ENCODE measurements at regions not wholly inside any gene's neighbourhood (a gene's known extent, or its start where the extent isn't known, plus 50 kb on each side); places are given as distances from the start of the nearest gene placed in this dataset.

DNA sequence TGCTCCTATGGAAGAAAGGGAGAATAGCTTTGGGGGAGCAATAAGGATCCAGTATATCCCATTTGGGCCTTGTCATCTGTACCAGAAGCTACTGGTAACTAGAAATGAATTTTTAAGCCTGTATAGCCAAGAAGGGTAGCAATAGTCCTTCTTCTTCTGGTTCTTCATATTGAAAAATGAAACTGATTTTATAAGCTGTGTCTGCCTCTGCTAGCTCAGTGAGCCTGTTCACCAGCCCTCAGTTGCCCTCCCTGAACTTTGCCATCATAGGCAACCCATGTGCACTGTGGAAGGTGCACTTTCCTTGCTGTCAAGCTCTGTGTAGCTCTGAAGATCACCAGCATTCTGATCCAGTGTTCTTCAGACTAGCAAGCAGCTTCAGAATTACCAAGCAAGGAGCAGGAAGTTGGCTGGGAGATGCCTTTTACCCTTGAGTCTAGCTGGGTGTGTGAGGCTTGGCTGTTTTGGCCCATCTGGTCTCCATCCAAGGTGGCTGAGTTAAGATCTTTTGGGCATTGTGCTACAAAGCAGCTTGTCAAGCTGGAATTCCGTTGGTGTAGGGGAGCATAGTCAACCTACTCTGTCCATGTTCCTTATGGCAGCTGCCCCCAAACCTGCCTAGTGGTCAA is 55.8 kb upstream of the MGAT5 start:
- intact Hi-C loops (cut with DNase I): no loop called here
- no peaks in the 10 kb centered on the region for H3K27me3 ChIP-seq
- no peak for DNase-seq
- no peaks in the 10 kb centered on the region for H3K36me3 ChIP-seq
- H3K9me3 ChIP-seq: no peaks in the 10 kb centered on the region
- H3K4me1 ChIP-seq: peaks cover 12 to 77% (median 55%) of the 10 kb centered on the region in 12 donors
- no peak overlapping the region for H3K4me3 ChIP-seq
- TF ChIP-seq CTCF (IDR thresholded peaks at IDR 0.05): no peak
- TF ChIP-seq POLR2A (IDR thresholded peaks at IDR 0.05): no peak
- H3K27ac ChIP-seq: peak overlapping the region in 3 of 12 donors; percentile 5 to 28 (median 12)
- ATAC-seq: peak in 2 of 4 donors; percentile 4 to 21
- WGBS, 4 donors: 33 to 58% (median 44%) methylated on average over 1 of the region's 1 CpG

DNA sequence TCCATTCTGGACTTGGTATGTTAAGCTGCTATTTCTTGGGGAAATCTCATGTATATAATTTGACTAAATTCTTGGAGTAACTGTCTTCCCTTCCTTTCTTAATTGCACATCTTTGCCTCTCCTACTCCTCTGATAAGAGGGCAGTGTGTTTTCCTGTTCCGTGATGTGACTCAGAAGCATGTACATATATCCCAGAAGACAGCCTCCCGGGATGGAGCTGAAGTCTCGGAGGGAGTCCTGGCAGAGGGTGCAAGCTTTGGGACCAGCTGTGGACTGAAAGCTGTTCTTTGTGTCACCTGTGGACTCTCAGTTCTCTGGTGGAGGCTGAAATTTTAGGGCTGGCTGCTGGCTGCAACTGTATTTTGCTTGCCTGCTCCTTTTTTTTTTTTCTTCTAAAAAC is 54.7 kb upstream of the MGAT5 start:
- Histone ChIP-seq H3K36me3 (no peaks in the 10 kb centered on the region), H3K9me3 (no peaks in the 10 kb centered on the region), H3K4me1 (peaks cover 12 to 78% (median 54%) of the 10 kb centered on the region in 12 donors), H3K27ac (peak overlapping the region in 1 of 12 donors; percentile 4), H3K4me3 (no peak overlapping the region), H3K27me3 (no peaks in the 10 kb centered on the region)
- 55 to 69% (median 64%) methylated on average over 3 of the region's 3 CpGs for WGBS, 4 donors
- TF ChIP-seq CTCF (IDR thresholded peaks at IDR 0.05): no peak
- TF ChIP-seq POLR2A (IDR thresholded peaks at IDR 0.05): no peak
- DNase-seq: no peak
- no peak for ATAC-seq
- intact Hi-C loops (cut with DNase I): no loop called here

DNA sequence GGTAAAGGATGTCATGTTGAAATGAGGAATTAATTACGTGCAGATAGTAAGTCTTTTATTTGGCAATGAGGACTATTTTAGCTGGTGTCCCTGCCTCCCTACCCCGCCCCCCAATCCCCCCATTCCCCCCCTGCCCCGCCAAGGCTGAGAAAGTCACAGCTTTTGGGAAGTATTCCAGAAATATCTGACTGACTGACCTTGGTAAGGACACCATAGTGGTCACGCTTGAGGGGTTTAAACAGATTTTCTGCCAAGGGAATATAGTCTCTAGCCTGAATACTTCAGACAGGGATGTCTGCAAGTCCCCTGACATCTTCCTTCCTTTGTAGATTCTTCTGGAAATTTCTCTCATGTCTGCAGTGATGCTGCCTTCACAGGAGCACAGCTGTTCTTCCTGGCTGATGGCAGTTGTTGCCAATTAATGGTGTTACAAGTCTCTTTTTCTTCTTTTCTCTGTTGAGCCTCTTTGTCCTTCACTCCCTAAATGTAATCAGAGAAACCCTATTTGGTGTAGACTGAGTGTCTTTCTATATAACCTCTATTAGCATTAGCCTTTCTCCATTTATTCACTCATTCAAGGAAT is 53.7 kb upstream of the MGAT5 start:
- Histone ChIP-seq H3K4me3 (no peak overlapping the region), H3K4me1 (peaks cover 16 to 81% (median 59%) of the 10 kb centered on the region in 12 donors), H3K9me3 (no peaks in the 10 kb centered on the region), H3K27me3 (no peaks in the 10 kb centered on the region), H3K36me3 (no peaks in the 10 kb centered on the region), H3K27ac (peak overlapping the region in 1 of 12 donors; percentile 22)
- no peak for ATAC-seq
- intact Hi-C loops (cut with DNase I): loop anchor here in 2 of 10 donors (5.0 to 10.0 kb wide), 2 partner anchors 47 to 315 kb away; no protein-coding TSS in a partner anchor
- no peak for TF ChIP-seq POLR2A (IDR thresholded peaks at IDR 0.05)
- TF ChIP-seq CTCF (IDR thresholded peaks at IDR 0.05): no peak
- WGBS, 4 donors: 39 to 60% (median 53%) methylated on average over 4 of the region's 4 CpGs
- no peak for DNase-seq

GRCh38 chr2:134201533-134201932 is 52.3 kb upstream of the MGAT5 start:
- H3K36me3 ChIP-seq: no peaks in the 10 kb centered on the region
- intact Hi-C loops (cut with DNase I): loop anchor here in 2 of 10 donors (5.0 to 10.0 kb wide), 2 partner anchors 46 to 317 kb away; no protein-coding TSS in a partner anchor
- ATAC-seq (peak in 3 of 4 donors; percentile 57 to 74 (median 69)), DNase-seq (peak in 1 of 5 donors; percentile 54)
- peaks cover 19 to 95% (median 71%) of the 10 kb centered on the region in 12 donors for H3K4me1 ChIP-seq
- TF ChIP-seq CTCF (IDR thresholded peaks at IDR 0.05) (no peak), POLR2A (IDR thresholded peaks at IDR 0.05) (no peak)
- WGBS, 4 donors: 55 to 63% (median 57%) methylated on average over 7 of the region's 7 CpGs
- no peak overlapping the region for H3K4me3 ChIP-seq
- H3K27me3 ChIP-seq: no peaks in the 10 kb centered on the region
- H3K27ac ChIP-seq: peak overlapping the region in 7 of 12 donors; percentile 22 to 44 (median 30)
- H3K9me3 ChIP-seq: no peaks in the 10 kb centered on the region
